Mucosa of rectum (tissue), 2 donors: ENCODE measurements at regions not wholly inside any gene's neighbourhood (a gene's known extent, or its start where the extent isn't known, plus 50 kb on each side); places are given as distances from the start of the nearest gene placed in this dataset.
"Not testable (repeated sequence)": the region's sequence is repeated elsewhere in the genome, so short reads cannot be mapped to it uniquely, and the experiment has no call there.

Source experiments
- H3K27ac ChIP-seq, 2 donors: one replicate each; pipeline ENCODE4 v1.7.0; 2013; ENCODE audit warnings: inconsistent platforms in 2 of 2, low read depth in 2 of 2, low read length in 2 of 2
- H3K27me3 ChIP-seq, 2 donors: one replicate each; pipeline ENCODE4 v1.7.0; 2013; ENCODE audit warnings: low read length in 2 of 2; ENCODE audit not compliant: control insufficient read depth in 2 of 2, insufficient read depth in 2 of 2
- H3K36me3 ChIP-seq, 2 donors: one replicate each; pipeline ENCODE4 v1.7.0; 2013; ENCODE audit warnings: low read length in 2 of 2; ENCODE audit not compliant: control insufficient read depth in 2 of 2, insufficient read depth in 2 of 2
- H3K4me1 ChIP-seq, 2 donors: one replicate each; pipeline ENCODE4 v1.7.0; 2013; ENCODE audit warnings: low read length in 2 of 2, mild to moderate bottlenecking in 1 of 2; ENCODE audit not compliant: control insufficient read depth in 2 of 2, insufficient read depth in 2 of 2
- H3K4me3 ChIP-seq, 2 donors: one replicate each; pipeline ENCODE4 v1.7.0; 2013; ENCODE audit warnings: low read length in 2 of 2
- H3K9ac ChIP-seq, 2 donors: one replicate each; pipeline ENCODE4 v1.7.0; 2013; ENCODE audit warnings: low read length in 2 of 2, low read depth in 1 of 2, mild to moderate bottlenecking in 1 of 2
- H3K9me3 ChIP-seq, 2 donors: one replicate each; pipeline ENCODE4 v1.7.0; 2013; ENCODE audit warnings: low read length in 2 of 2; ENCODE audit not compliant: control insufficient read depth in 2 of 2
- donor health status: healthy.
- donor health status: Normal muscosa, but diverticular disease.

GRCh38 chr11:112685111-112685510, 276.1 kb upstream of the NCAM1 start:
- Histone ChIP-seq H3K4me3 (no peak overlapping the region), H3K27ac (no peak overlapping the region), H3K9ac (no peak overlapping the region), H3K36me3 (no peaks in the 10 kb centered on the region), H3K9me3 (no peaks in the 10 kb centered on the region), H3K4me1 (no peaks in the 10 kb centered on the region), H3K27me3 (no peaks in the 10 kb centered on the region)

GRCh38 chr11:112689851-112690250, 271.4 kb upstream of the NCAM1 start:
- Histone ChIP-seq H3K9me3 (no peaks in the 10 kb centered on the region), H3K27me3 (no peaks in the 10 kb centered on the region), H3K4me1 (no peaks in the 10 kb centered on the region)

GRCh38 chr11:112693781-112694180, 267.4 kb upstream of the NCAM1 start:
- Histone ChIP-seq H3K27ac (no peak overlapping the region), H3K27me3 (no peaks in the 10 kb centered on the region), H3K36me3 (no peaks in the 10 kb centered on the region), H3K4me1 (no peaks in the 10 kb centered on the region), H3K4me3 (no peak overlapping the region), H3K9ac (no peak overlapping the region), H3K9me3 (no peaks in the 10 kb centered on the region)

More at GRCh38 chr11:112689851-112690250, 271.4 kb upstream of the NCAM1 start:
- Histone ChIP-seq H3K36me3 (no peaks in the 10 kb centered on the region), H3K4me3 (no peak overlapping the region), H3K9ac (no peak overlapping the region), H3K27ac (no peak overlapping the region)

- H3K36me3 ChIP-seq = no peaks in the 10 kb centered on the region
- H3K4me1 ChIP-seq = no peaks in the 10 kb centered on the region
- no peak overlapping the region for H3K4me3 ChIP-seq
- H3K27me3 ChIP-seq = no peaks in the 10 kb centered on the region
- H3K9ac ChIP-seq = no peak overlapping the region
- no peak overlapping the region for H3K27ac ChIP-seq
- H3K9me3 ChIP-seq = no peaks in the 10 kb centered on the region
These were observed 267.0 kb upstream of the NCAM1 start for GRCh38 chr11:112694245-112694644.

GRCh38 chr11:112694813-112695212, 266.4 kb upstream of the NCAM1 start:
- H3K9me3 ChIP-seq = no peaks in the 10 kb centered on the region
- no peaks in the 10 kb centered on the region for H3K36me3 ChIP-seq
- H3K4me1 ChIP-seq = no peaks in the 10 kb centered on the region
- H3K27ac ChIP-seq = no peak overlapping the region
- H3K4me3 ChIP-seq = no peak overlapping the region
- H3K27me3 ChIP-seq = no peaks in the 10 kb centered on the region
- H3K9ac ChIP-seq = no peak overlapping the region

- Histone ChIP-seq H3K36me3 (no peaks in the 10 kb centered on the region), H3K27me3 (no peaks in the 10 kb centered on the region), H3K9ac (no peak overlapping the region), H3K4me1 (no peaks in the 10 kb centered on the region), H3K4me3 (no peak overlapping the region), H3K27ac (no peak overlapping the region), H3K9me3 (no peaks in the 10 kb centered on the region)
These were observed 263.6 kb upstream of the NCAM1 start for GRCh38 chr11:112697391-112698178.

- Histone ChIP-seq H3K9me3 (no peaks in the 10 kb centered on the region), H3K27me3 (no peaks in the 10 kb centered on the region), H3K4me1 (no peaks in the 10 kb centered on the region), H3K9ac (no peak overlapping the region), H3K36me3 (no peaks in the 10 kb centered on the region), H3K4me3 (no peak overlapping the region), H3K27ac (no peak overlapping the region)
These were observed 256.1 kb upstream of the NCAM1 start for GRCh38 chr11:112705148-112705547.

- Histone ChIP-seq H3K4me3 (no peak overlapping the region), H3K27ac (no peak overlapping the region), H3K9ac (no peak overlapping the region), H3K27me3 (no peaks in the 10 kb centered on the region), H3K36me3 (no peaks in the 10 kb centered on the region), H3K4me1 (no peaks in the 10 kb centered on the region), H3K9me3 (no peaks in the 10 kb centered on the region)
These were observed 254.4 kb upstream of the NCAM1 start for GRCh38 chr11:112706863-112707262.

- not testable (repeated sequence) for H3K4me3 ChIP-seq, H3K9me3 ChIP-seq
These were observed 246.9 kb upstream of the NCAM1 start for GRCh38 chr11:112714340-112714739.

GRCh38 chr11:112715056-112715455, 246.2 kb upstream of the NCAM1 start:
- no peaks in the 10 kb centered on the region for H3K9me3 ChIP-seq
- no peak overlapping the region for H3K9ac ChIP-seq
- no peak overlapping the region for H3K27ac ChIP-seq
- H3K4me3 ChIP-seq = no peak overlapping the region
- H3K4me1 ChIP-seq = no peaks in the 10 kb centered on the region
- H3K36me3 ChIP-seq = no peaks in the 10 kb centered on the region
- peaks cover 0 to 4% of the 10 kb centered on the region in 2 donors for H3K27me3 ChIP-seq

More at GRCh38 chr11:112714340-112714739, 246.9 kb upstream of the NCAM1 start:
- H3K27me3 ChIP-seq, H3K27ac ChIP-seq, H3K36me3 ChIP-seq, H3K4me1 ChIP-seq, H3K9ac ChIP-seq: not testable (repeated sequence)
